ENCODE measurements at regions not wholly inside any gene's neighbourhood (a gene's known extent, or its start where the extent isn't known, plus 50 kb on each side); places are given as distances from the start of the nearest gene placed in this dataset.

GRCh38 chr7:153920897-153921296 lies 131.3 kb upstream of the DPP6 start:
- no peaks in the 10 kb centered on the region for H3K4me1 ChIP-seq

GRCh38 chr7:153921408-153921807 lies 130.8 kb upstream of the DPP6 start:
- 68 to 69% methylated on average over 3 of the region's 3 CpGs for WGBS, 2 donors
- ATAC-seq (peak in 2 of 8 donors; percentile 39 to 68), DNase-seq (no peak)
- no peak for TF ChIP-seq CTCF (IDR thresholded peaks at IDR 0.05)
- Histone ChIP-seq H3K4me1 (no peaks in the 10 kb centered on the region), H3K27ac (no peak overlapping the region), H3K4me3 (no peak overlapping the region), H3K9me3 (no peaks in the 10 kb centered on the region), H3K27me3 (no peaks in the 10 kb centered on the region), H3K36me3 (no peaks in the 10 kb centered on the region)
- intact Hi-C loops (cut with DNase I): no loop called here

More at GRCh38 chr7:153920897-153921296, 131.3 kb upstream of the DPP6 start:
- H3K4me3 ChIP-seq: no peak overlapping the region
- ATAC-seq (no peak), DNase-seq (no peak)
- TF ChIP-seq CTCF (IDR thresholded peaks at IDR 0.05): no peak
- no peak overlapping the region for H3K27ac ChIP-seq
- H3K27me3 ChIP-seq: no peaks in the 10 kb centered on the region
- intact Hi-C loops (cut with DNase I): no loop called here
- H3K36me3 ChIP-seq: no peaks in the 10 kb centered on the region
- no peaks in the 10 kb centered on the region for H3K9me3 ChIP-seq
- 57 to 66% methylated on average over 5 of the region's 5 CpGs for WGBS, 2 donors

GRCh38 chr7:153930696-153931095 lies 121.5 kb upstream of the DPP6 start:
- no peak for TF ChIP-seq CTCF (IDR thresholded peaks at IDR 0.05)
- no peak overlapping the region for H3K4me3 ChIP-seq
- intact Hi-C loops (cut with DNase I): no loop called here
- ATAC-seq (no peak), DNase-seq (no peak)
- no peaks in the 10 kb centered on the region for H3K4me1 ChIP-seq
- peaks cover 0 to 11% (median 5%) of the 10 kb centered on the region in 7 donors for H3K27me3 ChIP-seq
- H3K36me3 ChIP-seq: no peaks in the 10 kb centered on the region
- H3K27ac ChIP-seq: no peak overlapping the region
- H3K9me3 ChIP-seq: no peaks in the 10 kb centered on the region
- WGBS, 2 donors: 67 to 70% methylated on average over 2 of the region's 2 CpGs

GRCh38 chr7:153934048-153934447 lies 118.2 kb upstream of the DPP6 start:
- H3K27ac ChIP-seq: no peak overlapping the region
- no peak for TF ChIP-seq CTCF (IDR thresholded peaks at IDR 0.05)
- WGBS, 2 donors: 64 to 67% methylated on average over 5 of the region's 5 CpGs
- DNase-seq: no peak
- H3K27me3 ChIP-seq: peaks cover 0 to 22% (median 5%) of the 10 kb centered on the region in 7 donors
- no peak for ATAC-seq
- intact Hi-C loops (cut with DNase I): no loop called here
- no peaks in the 10 kb centered on the region for H3K36me3 ChIP-seq
- H3K4me3 ChIP-seq: no peak overlapping the region
- H3K9me3 ChIP-seq: no peaks in the 10 kb centered on the region
- H3K4me1 ChIP-seq: no peaks in the 10 kb centered on the region

Data from heart right ventricle (tissue), 16 donors.